ENCODE measurements at regions not wholly inside any gene's neighbourhood (a gene's known extent, or its start where the extent isn't known, plus 50 kb on each side); places are given as distances from the start of the nearest gene placed in this dataset.

DNA sequence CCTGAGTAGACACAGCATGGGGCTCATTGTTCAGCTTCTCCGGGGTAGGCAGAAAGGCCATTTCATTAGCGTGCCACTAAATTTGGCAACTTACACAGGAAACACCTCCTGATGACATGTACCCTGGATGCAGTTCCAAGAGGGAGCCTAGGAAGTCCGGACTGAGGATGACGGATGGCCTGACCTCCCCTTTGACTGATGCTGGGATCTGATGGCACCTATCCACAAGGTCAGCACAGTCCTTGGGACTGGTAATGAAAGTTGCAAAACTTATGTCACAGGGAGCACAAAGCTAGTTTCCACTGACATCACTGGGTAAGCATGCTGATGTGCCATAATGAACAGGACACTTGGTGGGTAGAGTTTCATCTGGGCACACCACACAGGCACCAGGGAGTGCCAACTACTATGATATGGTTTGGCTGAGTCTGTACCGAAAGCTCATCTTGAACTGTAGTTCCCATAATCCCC is 126.7 kb upstream of the ARL4C start:
- no peaks in the 10 kb centered on the region for H3K27me3 ChIP-seq
- WGBS, 2 donors (ENCODE audit: low coverage in 1 of 2), result 83 to 92% methylated on average over 1 to 5 of the region's 5 CpGs
- H3K36me3 ChIP-seq, result no peaks in the 10 kb centered on the region
- in situ Hi-C loops (cut with MboI; ENCODE audit: low pct_ligation_motif_present in 1 of 4, low pct_unique_long_range_greater_than_20kb in 1 of 4, low sequenced_read_pairs in 3 of 4), result no loop called here
- no peak overlapping the region for H3K4me3 ChIP-seq
- H3K4me1 ChIP-seq, result no peaks in the 10 kb centered on the region
- H3K9me3 ChIP-seq, result no peaks in the 10 kb centered on the region
- no peak overlapping the region for H3K27ac ChIP-seq
- intact Hi-C loops (cut with DNase I; ENCODE audit: low total_unique reads), result no loop called here
- DNase-seq, result no peak
- TF ChIP-seq POLR2A (IDR thresholded peaks at IDR 0.05) (no peak), CTCF (IDR thresholded peaks at IDR 0.05) (no peak), EP300 (IDR thresholded peaks at IDR 0.05; ENCODE audit: low read depth) (no peak), POLR2AphosphoS5 (IDR thresholded peaks at IDR 0.05) (no peak)

DNA sequence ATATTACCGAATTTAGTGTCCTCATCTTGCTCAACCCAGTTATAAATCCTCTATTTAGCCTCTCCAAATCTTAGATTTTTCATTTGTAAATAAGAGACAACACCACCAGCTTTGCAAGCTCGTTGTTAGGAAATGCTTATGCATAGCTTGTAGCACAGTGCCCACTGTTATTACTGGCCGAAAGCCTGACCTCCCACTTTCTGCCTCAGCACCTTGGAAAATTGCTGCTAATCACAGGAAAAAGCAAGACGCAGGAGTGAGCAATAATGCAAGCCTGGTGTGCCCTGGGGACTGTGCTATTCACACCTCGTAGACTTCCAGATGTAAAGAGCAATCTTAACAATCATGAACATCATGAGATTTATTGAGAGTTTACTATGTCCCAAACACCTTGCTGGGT is 124.2 kb upstream of the ARL4C start:
- Histone ChIP-seq H3K27ac (no peak overlapping the region), H3K27me3 (no peaks in the 10 kb centered on the region), H3K36me3 (no peaks in the 10 kb centered on the region), H3K4me1 (no peaks in the 10 kb centered on the region), H3K9me3 (no peaks in the 10 kb centered on the region), H3K4me3 (no peak overlapping the region)
- TF ChIP-seq POLR2AphosphoS5 (IDR thresholded peaks at IDR 0.05) (no peak), POLR2A (IDR thresholded peaks at IDR 0.05) (no peak), CTCF (IDR thresholded peaks at IDR 0.05) (no peak), EP300 (IDR thresholded peaks at IDR 0.05; ENCODE audit: low read depth) (no peak)
- in situ Hi-C loops (cut with MboI; ENCODE audit: low pct_ligation_motif_present in 1 of 4, low pct_unique_long_range_greater_than_20kb in 1 of 4, low sequenced_read_pairs in 3 of 4), result no loop called here
- DNase-seq, result no peak
- WGBS, 2 donors (ENCODE audit: low coverage in 1 of 2), result 70 to 79% methylated on average over 3 to 5 of the region's 5 CpGs
- intact Hi-C loops (cut with DNase I; ENCODE audit: low total_unique reads), result no loop called here

GRCh38 chr2:234620018-234620417 is 123.1 kb upstream of the ARL4C start:
- intact Hi-C loops (cut with DNase I; ENCODE audit: low total_unique reads), result no loop called here
- TF ChIP-seq POLR2A (IDR thresholded peaks at IDR 0.05) (no peak), EP300 (IDR thresholded peaks at IDR 0.05; ENCODE audit: low read depth) (no peak), POLR2AphosphoS5 (IDR thresholded peaks at IDR 0.05) (no peak), CTCF (IDR thresholded peaks at IDR 0.05) (no peak)
- Histone ChIP-seq H3K27ac (no peak overlapping the region), H3K27me3 (no peaks in the 10 kb centered on the region), H3K4me1 (no peaks in the 10 kb centered on the region), H3K36me3 (no peaks in the 10 kb centered on the region), H3K9me3 (no peaks in the 10 kb centered on the region), H3K4me3 (no peak overlapping the region)
- WGBS, 2 donors (ENCODE audit: low coverage in 1 of 2), result 54 to 59% methylated on average over 7 of the region's 7 CpGs
- in situ Hi-C loops (cut with MboI; ENCODE audit: low pct_ligation_motif_present in 1 of 4, low pct_unique_long_range_greater_than_20kb in 1 of 4, low sequenced_read_pairs in 3 of 4), result no loop called here
- DNase-seq, result no peak

DNA sequence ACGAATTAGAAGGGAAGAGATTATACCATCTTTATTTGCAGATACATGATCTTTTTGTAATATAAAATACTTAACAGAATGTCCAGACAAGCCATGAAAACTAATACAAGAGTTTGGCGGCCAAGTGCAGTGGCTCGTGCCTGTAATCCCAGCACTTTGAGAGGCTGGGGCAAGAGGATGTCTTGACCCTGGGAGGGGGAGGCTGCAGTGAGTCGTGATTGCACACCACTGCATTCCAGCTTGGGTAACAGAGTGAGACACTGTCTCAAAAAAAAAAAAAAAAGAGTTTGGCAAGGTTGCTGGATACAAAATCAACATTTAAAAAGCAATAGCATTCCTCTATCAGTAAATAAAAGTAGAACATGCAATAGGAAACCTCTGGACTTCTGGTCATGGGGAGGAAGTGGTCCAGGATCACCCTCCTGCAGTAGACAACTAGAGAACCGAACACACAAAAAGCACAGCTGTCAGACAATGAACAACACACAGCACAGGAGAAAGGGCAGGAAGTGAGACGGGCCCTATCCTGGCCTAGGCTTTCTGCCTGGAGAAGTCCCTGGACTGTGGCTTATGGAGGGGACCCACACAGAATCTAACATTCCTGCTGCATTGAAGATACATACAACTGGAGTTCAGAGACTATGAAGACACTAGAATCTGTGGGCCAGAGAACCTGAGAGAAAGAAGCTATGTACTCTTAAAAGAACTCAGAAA is 118.9 kb upstream of the ARL4C start:
- H3K27ac ChIP-seq, result no peak overlapping the region
- H3K4me3 ChIP-seq, result no peak overlapping the region
- H3K27me3 ChIP-seq, result no peaks in the 10 kb centered on the region
- WGBS, 2 donors (ENCODE audit: low coverage in 1 of 2), result 75 to 79% methylated on average over 3 to 6 of the region's 6 CpGs
- H3K36me3 ChIP-seq, result no peaks in the 10 kb centered on the region
- TF ChIP-seq EP300 (IDR thresholded peaks at IDR 0.05; ENCODE audit: low read depth) (no peak), CTCF (IDR thresholded peaks at IDR 0.05) (no peak), POLR2A (IDR thresholded peaks at IDR 0.05) (no peak), POLR2AphosphoS5 (IDR thresholded peaks at IDR 0.05) (no peak)
- no peaks in the 10 kb centered on the region for H3K9me3 ChIP-seq
- no peaks in the 10 kb centered on the region for H3K4me1 ChIP-seq
- in situ Hi-C loops (cut with MboI; ENCODE audit: low pct_ligation_motif_present in 1 of 4, low pct_unique_long_range_greater_than_20kb in 1 of 4, low sequenced_read_pairs in 3 of 4), result no loop called here
- intact Hi-C loops (cut with DNase I; ENCODE audit: low total_unique reads), result no loop called here
- no peak for DNase-seq

Measured in transverse colon (tissue), 4 donors.